Lower leg skin (tissue), 3 donors: ENCODE measurements at regions not wholly inside any gene's neighbourhood (a gene's known extent, or its start where the extent isn't known, plus 50 kb on each side); places are given as distances from the start of the nearest gene placed in this dataset.

ENCODE experiments used
- POLR2A ChIP-seq, 2 donors: fragments of 450-650 bp; IDR thresholded peaks; one replicate each; pipeline ENCODE4 v1.6.1; 2016 to 2017; ENCODE audit warnings: antibody characterized with exemption in 2 of 2, mild to moderate bottlenecking in 1 of 2, moderate library complexity in 1 of 2
- TF ChIP-seq, protein P1 (sequence below), 3 donors: fragments of 450-650 bp; IDR thresholded peaks; one replicate each; pipeline ENCODE4 v1.5.1; 2016; ENCODE audit warnings: antibody characterized with exemption in 3 of 3, mild to moderate bottlenecking in 3 of 3, moderate library complexity in 2 of 3

- TF ChIP-seq, protein P1, sequence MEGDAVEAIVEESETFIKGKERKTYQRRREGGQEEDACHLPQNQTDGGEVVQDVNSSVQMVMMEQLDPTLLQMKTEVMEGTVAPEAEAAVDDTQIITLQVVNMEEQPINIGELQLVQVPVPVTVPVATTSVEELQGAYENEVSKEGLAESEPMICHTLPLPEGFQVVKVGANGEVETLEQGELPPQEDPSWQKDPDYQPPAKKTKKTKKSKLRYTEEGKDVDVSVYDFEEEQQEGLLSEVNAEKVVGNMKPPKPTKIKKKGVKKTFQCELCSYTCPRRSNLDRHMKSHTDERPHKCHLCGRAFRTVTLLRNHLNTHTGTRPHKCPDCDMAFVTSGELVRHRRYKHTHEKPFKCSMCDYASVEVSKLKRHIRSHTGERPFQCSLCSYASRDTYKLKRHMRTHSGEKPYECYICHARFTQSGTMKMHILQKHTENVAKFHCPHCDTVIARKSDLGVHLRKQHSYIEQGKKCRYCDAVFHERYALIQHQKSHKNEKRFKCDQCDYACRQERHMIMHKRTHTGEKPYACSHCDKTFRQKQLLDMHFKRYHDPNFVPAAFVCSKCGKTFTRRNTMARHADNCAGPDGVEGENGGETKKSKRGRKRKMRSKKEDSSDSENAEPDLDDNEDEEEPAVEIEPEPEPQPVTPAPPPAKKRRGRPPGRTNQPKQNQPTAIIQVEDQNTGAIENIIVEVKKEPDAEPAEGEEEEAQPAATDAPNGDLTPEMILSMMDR (IDR thresholded peaks at IDR 0.05) = no peak
- TF ChIP-seq POLR2A (IDR thresholded peaks at IDR 0.05) = no peak
These were observed 627.4 kb upstream of the EPHA5 start for GRCh38 chr4:66297703-66298102.
